Stimulated activated naive CD8-positive, alpha-beta T cell treated with anti-CD3 and anti-CD28 coated beads, Interleukin-15, Interleukin-2, amounts not matched to agents 100 U/mL and 50 U/mL, for 24 hours (primary cell): ENCODE measurements at regions not wholly inside any gene's neighbourhood (a gene's known extent, or its start where the extent isn't known, plus 50 kb on each side); places are given as distances from the start of the nearest gene placed in this dataset.
A peak's percentile ranks its signal among the peaks of the same experiment; 100 is the strongest.
"Not testable (repeated sequence)": the region's sequence is repeated elsewhere in the genome, so short reads cannot be mapped to it uniquely, and the experiment has no call there.

Source experiments
- ATAC-seq: fragments of 150-1000 bp; cut with Tn5 transposase; one replicate; pipeline ENCODE4 v1.10.0; 2021
- DNase-seq: peaks from one replicate; pipeline ENCODE4 v3.0.0; 2021

GRCh38 chr2:234275515-234275914 lies 221.4 kb downstream of the ARL4C start:
- no peak for DNase-seq
- ATAC-seq: no peak

- DNase-seq (peak; percentile 74), ATAC-seq (peak; percentile 85)
These were observed 222.8 kb downstream of the ARL4C start for GRCh38 chr2:234273887-234274584.

GRCh38 chr2:234272069-234272850 lies 221.8 kb downstream of the SPP2 start:
- ATAC-seq: peak; percentile 44
- DNase-seq: no peak

GRCh38 chr2:234271338-234271737 lies 220.8 kb downstream of the SPP2 start:
- DNase-seq (no peak), ATAC-seq (no peak)

GRCh38 chr2:234269769-234270204 lies 219.3 kb downstream of the SPP2 start:
- ATAC-seq: no peak
- no peak for DNase-seq

- DNase-seq: no peak
- no peak for ATAC-seq
These were observed 217.0 kb downstream of the SPP2 start for GRCh38 chr2:234267534-234267933.

GRCh38 chr2:234266952-234267351 lies 216.4 kb downstream of the SPP2 start:
- ATAC-seq (no peak), DNase-seq (no peak)

GRCh38 chr2:234265206-234265605 lies 214.7 kb downstream of the SPP2 start:
- no peak for ATAC-seq

GRCh38 chr2:234261736-234262135 lies 211.2 kb downstream of the SPP2 start:
- DNase-seq (no peak), ATAC-seq (no peak)

More at GRCh38 chr2:234265206-234265605, 214.7 kb downstream of the SPP2 start:
- DNase-seq: no peak

GRCh38 chr2:234259440-234259839 lies 208.9 kb downstream of the SPP2 start:
- ATAC-seq (no peak), DNase-seq (no peak)

- DNase-seq: peak; percentile 23
- peak; percentile 53 for ATAC-seq
These were observed 208.2 kb downstream of the SPP2 start for GRCh38 chr2:234258562-234259141.

- ATAC-seq: peak; percentile 94
- DNase-seq: peak; percentile 45
These were observed 207.5 kb downstream of the SPP2 start for GRCh38 chr2:234257859-234258561.

GRCh38 chr2:234256516-234256915 lies 206.0 kb downstream of the SPP2 start:
- no peak for ATAC-seq

GRCh38 chr2:234254783-234255521 lies 204.4 kb downstream of the SPP2 start:
- ATAC-seq (no peak), DNase-seq (no peak)

More at GRCh38 chr2:234256516-234256915, 206.0 kb downstream of the SPP2 start:
- DNase-seq: no peak

- DNase-seq (no peak), ATAC-seq (no peak)
These were observed 202.3 kb downstream of the SPP2 start for GRCh38 chr2:234252772-234253171.

GRCh38 chr2:234251326-234252271 lies 201.1 kb downstream of the SPP2 start:
- DNase-seq (no peak), ATAC-seq (no peak)

GRCh38 chr2:234250926-234251325 lies 200.4 kb downstream of the SPP2 start:
- no peak for DNase-seq
- ATAC-seq: no peak

- ATAC-seq (no peak), DNase-seq (no peak)
These were observed 199.4 kb downstream of the SPP2 start for GRCh38 chr2:234249873-234250272.

GRCh38 chr2:234249034-234249735 lies 198.7 kb downstream of the SPP2 start:
- no peak for ATAC-seq
- DNase-seq: no peak

GRCh38 chr2:234248213-234248710 lies 197.8 kb downstream of the SPP2 start:
- DNase-seq, ATAC-seq: not testable (repeated sequence)
